H1 (cell line): ENCODE measurements at regions not wholly inside any gene's neighbourhood (a gene's known extent, or its start where the extent isn't known, plus 50 kb on each side); places are given as distances from the start of the nearest gene placed in this dataset.

ENCODE experiments used
- CTCF ChIA-PET: fragments of 300-600 bp; sonication (Branson Sonifier 250); formaldehyde crosslinking; loops from one replicate; lab custom pipeline; 2021; ENCODE audit not compliant: partially characterized antibody; lab: Charles Lee
- POLR2A ChIA-PET: fragments of 300-600 bp; sonication (Branson Sonifier 250); formaldehyde crosslinking; loops from one replicate; lab custom pipeline; 2021; ENCODE audit warnings: inconsistent platforms; ENCODE audit not compliant: partially characterized antibody; lab: Charles Lee
- DNase-seq, 2 experiments: peaks; one replicate each; pipeline versions ENCODE4 v3.0.0 to v3.0.0-alpha.2; 2010 to 2022; ENCODE audit warnings: low spot score in 2 of 2, low read depth in 1 of 2, mixed read lengths in 1 of 2
- FAIRE-seq: peaks from 2 replicates; lab custom pipeline; 2011; peaks lifted over from hg19 to GRCh38; lab: Jason Lieb, UNC
- H2AFZ ChIP-seq: 2 replicates; pipeline ENCODE4 v1.8.1; 2012; ENCODE audit warnings: low read length, inconsistent platforms
- H2AK5ac ChIP-seq: 2 replicates; pipeline ENCODE4 v1.6.1; 2013; ENCODE audit warnings: low read depth, low read length
- H2BK120ac ChIP-seq: replicated peaks from 2 replicates; pipeline ENCODE3; 2013; ENCODE audit warnings: low read depth, low read length, inconsistent platforms
- H2BK12ac ChIP-seq: 2 replicates; pipeline ENCODE4 v1.6.1; 2013; ENCODE audit warnings: low read depth, low read length
- H2BK15ac ChIP-seq: 2 replicates; pipeline ENCODE4 v1.6.1; 2013; ENCODE audit warnings: low read length
- H2BK20ac ChIP-seq: 2 replicates; pipeline ENCODE4 v1.6.1; 2013; ENCODE audit warnings: low read length
- H2BK5ac ChIP-seq: 2 replicates; pipeline ENCODE4 v1.6.1; 2013; ENCODE audit warnings: low read depth, low read length
- H3K14ac ChIP-seq: 2 replicates; pipeline ENCODE4 v1.6.1; 2013; ENCODE audit warnings: inconsistent platforms; ENCODE audit not compliant: insufficient read length
- H3K18ac ChIP-seq: 2 replicates; pipeline ENCODE4 v1.6.1; 2013; ENCODE audit warnings: low read length; ENCODE audit errors: extremely low read depth
- H3K23ac ChIP-seq: 2 replicates; pipeline ENCODE4 v1.6.1; 2013; ENCODE audit warnings: inconsistent platforms; ENCODE audit not compliant: insufficient read length
- H3K23me2 ChIP-seq: 2 replicates; pipeline ENCODE4 v1.6.1; 2013; ENCODE audit warnings: low read depth, low read length
- H3K27ac ChIP-seq: 2 replicates; pipeline ENCODE4 v1.6.1; 2011; ENCODE audit warnings: low read depth, low read length, inconsistent platforms
- H3K27me3 ChIP-seq, 4 experiments: replicated peaks in 1 of 4; 1 replicate in 1 of 4; 2 replicates in 3 of 4; pipeline versions ENCODE4 v1.6.1 to v1.8.1; 2011 to 2013; ENCODE audit warnings: low read length in 3 of 4, mild to moderate bottlenecking in 3 of 4, inconsistent platforms in 2 of 4, mixed read lengths in 2 of 4, moderate library complexity in 1 of 4; ENCODE audit not compliant: control insufficient read depth in 3 of 4, insufficient read depth in 3 of 4; ENCODE audit errors: extremely low read depth in 1 of 4
- H3K36me3 ChIP-seq, 4 experiments: 2 replicates each; pipeline versions ENCODE4 v1.6.1 to v1.8.1; 2011 to 2013; ENCODE audit warnings: mild to moderate bottlenecking in 4 of 4, low read length in 3 of 4, moderate library complexity in 2 of 4, control low read depth in 1 of 4, inconsistent platforms in 1 of 4; ENCODE audit not compliant: insufficient read depth in 4 of 4, control insufficient read depth in 2 of 4
- H3K4ac ChIP-seq: replicated peaks from 2 replicates; pipeline ENCODE3; 2013; ENCODE audit warnings: low read length, low read depth, mixed read lengths, inconsistent platforms; ENCODE audit not compliant: insufficient read length
- H3K4me1 ChIP-seq, 4 experiments: replicated peaks in 1 of 4; 1 replicate in 1 of 4; 2 replicates in 3 of 4; pipeline versions ENCODE4 v1.6.1 to v1.8.1; 2011 to 2013; ENCODE audit warnings: low read length in 3 of 4, inconsistent platforms in 2 of 4, mixed read lengths in 1 of 4; ENCODE audit not compliant: insufficient read depth in 4 of 4, control insufficient read depth in 3 of 4
- H3K4me2 ChIP-seq, 2 experiments: 2 replicates each; pipeline versions ENCODE4 v1.6.1 to v1.8.1; 2011 to 2013; ENCODE audit warnings: low read depth in 2 of 2, low read length in 2 of 2, control low read depth in 1 of 2, inconsistent platforms in 1 of 2, mild to moderate bottlenecking in 1 of 2; ENCODE audit not compliant: insufficient read depth in 1 of 2
- H3K4me3 ChIP-seq, 4 experiments: fragments of 200-600, 300-600 bp in 1 of 4; sonication (generic), shearing (Covaris generic), sonication (Bioruptor Twin) in 1 of 4; 2 replicates each; pipeline versions ENCODE4 v1.5.1 to v1.8.1; 2011 to 2016; ENCODE audit warnings: low read length in 4 of 4, low read depth in 3 of 4, control low read depth in 2 of 4, inconsistent platforms in 2 of 4, mild to moderate bottlenecking in 2 of 4, mixed read lengths in 1 of 4, moderate library complexity in 1 of 4; ENCODE audit not compliant: insufficient read depth in 2 of 4; ENCODE audit errors: extremely low read depth in 1 of 4
- H3K56ac ChIP-seq: replicated peaks from 2 replicates; pipeline ENCODE3; 2013; ENCODE audit warnings: low read depth, mild to moderate bottlenecking, mixed read lengths, low read length, inconsistent platforms; ENCODE audit not compliant: insufficient read length
- H3K79me1 ChIP-seq: 2 replicates; pipeline ENCODE4 v1.6.1; 2013; ENCODE audit warnings: low read depth, low read length, control low read depth
- H3K79me2 ChIP-seq, 2 experiments: 2 replicates each; pipeline versions ENCODE4 v1.6.1 to v1.8.1; 2012 to 2013; ENCODE audit warnings: low read length in 2 of 2, mild to moderate bottlenecking in 2 of 2, inconsistent platforms in 1 of 2; ENCODE audit not compliant: insufficient read depth in 2 of 2, control insufficient read depth in 1 of 2
- H3K9ac ChIP-seq, 4 experiments: replicated peaks in 1 of 4; 1 replicate in 1 of 4; 2 replicates in 3 of 4; pipeline versions ENCODE4 v1.6.1 to v1.8.1; 2011 to 2013; ENCODE audit warnings: low read depth in 3 of 4, low read length in 3 of 4, control low read depth in 2 of 4, mild to moderate bottlenecking in 2 of 4, moderate library complexity in 2 of 4, inconsistent platforms in 1 of 4; ENCODE audit errors: extremely low read depth in 1 of 4
- H3K9me3 ChIP-seq, 2 experiments: 2 replicates each; pipeline versions ENCODE4 v1.6.1 to v1.8.1; 2012 to 2013; ENCODE audit warnings: mild to moderate bottlenecking in 2 of 2, moderate library complexity in 2 of 2, control low read depth in 1 of 2, inconsistent platforms in 1 of 2, low read depth in 1 of 2, low read length in 1 of 2, mixed read lengths in 1 of 2; ENCODE audit not compliant: insufficient read depth in 2 of 2
- H4K20me1 ChIP-seq, 2 experiments: replicated peaks in 1 of 2; 2 replicates each; pipeline versions ENCODE3 to v1.8.1; 2011 to 2013; ENCODE audit warnings: inconsistent platforms in 2 of 2, low read length in 2 of 2, mild to moderate bottlenecking in 1 of 2; ENCODE audit not compliant: insufficient read depth in 2 of 2, control insufficient read depth in 1 of 2
- H4K5ac ChIP-seq: 2 replicates; pipeline ENCODE4 v1.6.1; 2013; ENCODE audit warnings: low read length, low read depth, mixed read lengths, inconsistent platforms; ENCODE audit not compliant: insufficient read length
- H4K8ac ChIP-seq: 2 replicates; pipeline ENCODE4 v1.8.0; 2013; ENCODE audit warnings: mild to moderate bottlenecking, moderate library complexity, low read length, inconsistent platforms; ENCODE audit not compliant: insufficient read depth; ENCODE audit errors: extremely low read depth
- H4K91ac ChIP-seq: replicated peaks from 2 replicates; pipeline ENCODE3; 2013; ENCODE audit warnings: low read length, mixed read lengths, inconsistent platforms; ENCODE audit not compliant: insufficient read length
- CEBPB ChIP-seq: IDR thresholded peaks from 2 replicates; pipeline ENCODE4 v1.6.1; 2012; ENCODE audit warnings: low read depth, low read length
- FOSL1 ChIP-seq: IDR thresholded peaks from 2 replicates; pipeline ENCODE4 v1.6.1; 2011; ENCODE audit warnings: mild to moderate bottlenecking, low read depth, low read length, moderate library complexity; ENCODE audit not compliant: insufficient read depth
- POU5F1 ChIP-seq: IDR thresholded peaks from 2 replicates; pipeline ENCODE4 v1.6.1; 2011; ENCODE audit warnings: low read depth, mild to moderate bottlenecking, low read length, moderate library complexity
- SRF ChIP-seq: IDR thresholded peaks from 2 replicates; pipeline ENCODE4 v1.6.1; 2011; ENCODE audit warnings: mild to moderate bottlenecking, low read depth, low read length, moderate library complexity
- TAF7 ChIP-seq: optimal IDR thresholded peaks from 2 replicates; pipeline ENCODE3; 2011; ENCODE audit warnings: low read depth, mild to moderate bottlenecking, inconsistent platforms, low read length, moderate library complexity, borderline replicate concordance
- WGBS, 2 experiments: shearing (Covaris generic) in 1 of 2; methylation state at CpG; one replicate each; pipeline versions ENCODE4 v1.1.6 to v1.1.7; 2013 to 2015; ENCODE audit warnings: low lambda C conversion rate in 2 of 2, mixed read lengths in 2 of 2, inconsistent platforms in 1 of 2, low coverage in 1 of 2, missing lambda C conversion rate in 1 of 2; ENCODE audit not compliant: insufficient replicate concordance in 2 of 2, insufficient coverage in 1 of 2, insufficient read length in 1 of 2; ENCODE audit errors: extremely low coverage in 1 of 2, missing lambda C conversion rate in 1 of 2; 5-methylcytosine and 5-hydroxymethylcytosine counted together

DNA sequence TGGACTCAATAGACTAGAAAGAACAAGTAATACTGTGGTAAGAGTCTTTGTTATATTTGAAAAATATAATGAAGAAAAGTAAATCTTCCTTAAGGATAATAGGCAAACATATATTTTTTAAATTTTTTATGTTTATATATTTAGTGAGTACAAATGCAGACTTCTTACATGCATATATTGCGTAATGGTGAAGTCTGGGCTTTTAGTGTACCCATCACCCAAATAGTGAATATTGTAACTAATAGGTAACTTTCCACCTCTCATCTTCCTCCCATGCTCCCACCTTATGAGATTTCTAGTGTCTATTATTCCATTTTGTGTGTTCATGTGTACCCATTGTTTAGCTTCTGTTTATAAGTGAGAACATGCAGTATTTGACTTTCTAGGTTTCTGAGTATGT, 711.2 kb upstream of the NDST4 start:
- H3K9me3 ChIP-seq, result no peaks in the 10 kb centered on the region
- H3K23ac ChIP-seq, result no peak overlapping the region
- DNase-seq (no peak), FAIRE-seq (no peak)
- H4K91ac ChIP-seq, result no peak overlapping the region
- H2BK120ac ChIP-seq, result no peak overlapping the region
- no peak overlapping the region for H4K8ac ChIP-seq
- WGBS, 2 experiments, result 89% methylated on average over 1 of the region's 1 CpG; no CpG with 5 or more reads in 1 of the 2 experiments
- no peaks in the 10 kb centered on the region for H3K79me2 ChIP-seq
- no peak overlapping the region for H2BK15ac ChIP-seq
- H3K23me2 ChIP-seq, result no peaks in the 10 kb centered on the region
- no peak overlapping the region for H3K4ac ChIP-seq
- no peaks in the 10 kb centered on the region for H3K4me1 ChIP-seq
- H3K4me3 ChIP-seq, result no peak overlapping the region
- H3K14ac ChIP-seq, result no peak overlapping the region
- ChIA-PET POLR2A (no interaction called here), CTCF (no interaction called here)
- H3K36me3 ChIP-seq, result no peaks in the 10 kb centered on the region
- H2AK5ac ChIP-seq, result no peak overlapping the region
- no peak overlapping the region for H3K9ac ChIP-seq
- H3K27me3 ChIP-seq, result no peaks in the 10 kb centered on the region
- no peak overlapping the region for H2BK5ac ChIP-seq
- H2AFZ ChIP-seq, result no peak overlapping the region
- TF ChIP-seq FOSL1 (no peak), POU5F1 (no peak), CEBPB (peak; percentile 50; the same call in 1 of the 2 replicates), TAF7 (no peak), SRF (no peak)
- H3K79me1 ChIP-seq, result no peaks in the 10 kb centered on the region
- H3K27ac ChIP-seq, result no peak overlapping the region
- H3K56ac ChIP-seq, result no peak overlapping the region
- H3K18ac ChIP-seq, result no peak overlapping the region
- no peaks in the 10 kb centered on the region for H4K20me1 ChIP-seq
- no peak overlapping the region for H4K5ac ChIP-seq
- no peak overlapping the region for H3K4me2 ChIP-seq
- H2BK12ac ChIP-seq, result no peak overlapping the region
- H2BK20ac ChIP-seq, result no peak overlapping the region
